A673 (cell line): ENCODE measurements at regions not wholly inside any gene's neighbourhood (a gene's known extent, or its start where the extent isn't known, plus 50 kb on each side); places are given as distances from the start of the nearest gene placed in this dataset.

Experiments
- BruUV-seq: library from RNA; stranded (reverse); fragments of 400-500 nt; replicated peaks from 2 replicates; lab custom pipeline; 2021; lab: Mats Ljungman, UMichigan
- CTCF ChIA-PET: fragments of 300-600 bp; sonication (Branson Sonifier 250); formaldehyde crosslinking; loops from one replicate; lab custom pipeline; 2022; ENCODE audit warnings: antibody characterized with exemption; lab: Charles Lee
- POLR2A ChIA-PET: fragments of 300-600 bp; sonication (Branson Sonifier 250); formaldehyde crosslinking; loops from one replicate; lab custom pipeline; 2022; ENCODE audit warnings: antibody characterized with exemption; ENCODE audit not compliant: low non-redundant PET; lab: Charles Lee
- DNase-seq: peaks from one replicate; pipeline ENCODE4 v3.0.0-alpha.2; 2015; ENCODE audit warnings: low spot score
- H3K27ac ChIP-seq: fragments of 200-600 bp; sonication (generic); 2 replicates; pipeline ENCODE4 v1.5.1; 2016; ENCODE audit warnings: mixed run types, low read depth, mild to moderate bottlenecking, mixed read lengths, antibody characterized with exemption, low read length; ENCODE audit not compliant: poor library complexity, severe bottlenecking
- H3K27me3 ChIP-seq: fragments of 200-600 bp; sonication (generic); replicated peaks from 2 replicates; pipeline ENCODE4 v1.6.1; 2017; ENCODE audit warnings: mixed run types, low read depth, mild to moderate bottlenecking, mixed read lengths, antibody characterized with exemption, low read length; ENCODE audit not compliant: insufficient read depth, poor library complexity
- H3K36me3 ChIP-seq: fragments of 200-600 bp; sonication (generic); 2 replicates; pipeline ENCODE4 v1.6.1; 2016; ENCODE audit warnings: mixed run types, mild to moderate bottlenecking, mixed read lengths, antibody characterized with exemption, low read length; ENCODE audit not compliant: insufficient read depth, poor library complexity, severe bottlenecking
- H3K4me1 ChIP-seq: fragments of 200-600 bp; sonication (generic); 2 replicates; pipeline ENCODE4 v1.6.1; 2017; ENCODE audit warnings: mixed run types, mild to moderate bottlenecking, mixed read lengths, antibody characterized with exemption, low read length; ENCODE audit not compliant: insufficient read depth, poor library complexity, severe bottlenecking
- H3K4me3 ChIP-seq: fragments of 200-600 bp; sonication (generic); 2 replicates; pipeline ENCODE4 v1.5.1; 2016; ENCODE audit warnings: low read depth, mixed run types, mild to moderate bottlenecking, mixed read lengths, low read length; ENCODE audit not compliant: poor library complexity, severe bottlenecking
- H3K9me3 ChIP-seq: fragments of 200-600 bp; sonication (generic); 2 replicates; pipeline ENCODE4 v1.6.1; 2016; ENCODE audit warnings: mixed run types, low read depth, mild to moderate bottlenecking, mixed read lengths, antibody characterized with exemption, low read length; ENCODE audit not compliant: poor library complexity, severe bottlenecking
- CTCF ChIP-seq: fragments of 300-800, 200-600 bp; sonication (generic); conservative IDR thresholded peaks from 2 replicates; pipeline ENCODE4 v1.5.1; 2017; ENCODE audit warnings: low read depth, mild to moderate bottlenecking, antibody characterized with exemption, low read length, moderate library complexity, mixed read lengths
- EZH2 ChIP-seq: fragments of 200-600 bp; sonication (generic); IDR thresholded peaks from 2 replicates; pipeline ENCODE4 v1.6.1; 2017; ENCODE audit warnings: borderline replicate concordance, low read depth, mild to moderate bottlenecking, mixed read lengths, antibody characterized with exemption, low read length; ENCODE audit not compliant: poor library complexity, severe bottlenecking
- intact Hi-C: fragments of 100-400 bp; cut with micrococcal nuclease; formaldehyde crosslinking; loops from one replicate; pipeline ENCODE4 v1.10.0; 2022; ENCODE audit not compliant: unreplicated experiment

GRCh38 chr12:90084018-90084417 is 375.4 kb upstream of the ATP2B1 start:
- no peaks in the 10 kb centered on the region for H3K36me3 ChIP-seq
- CTCF ChIA-PET: no interaction called here
- POLR2A ChIA-PET: no interaction called here
- no peaks in the 10 kb centered on the region for H3K27me3 ChIP-seq
- H3K27ac ChIP-seq: no peak overlapping the region
- intact Hi-C loops: no loop called here
- BruUV-seq: no TSS peak
- no peak overlapping the region for H3K4me3 ChIP-seq
- H3K4me1 ChIP-seq: peaks cover 19% of the 10 kb centered on the region
- TF ChIP-seq CTCF: no peak
- no peak for TF ChIP-seq EZH2
- DNase-seq: no peak
- no peaks in the 10 kb centered on the region for H3K9me3 ChIP-seq

- no peak overlapping the region for H3K27ac ChIP-seq
- H3K9me3 ChIP-seq: no peaks in the 10 kb centered on the region
- no peak overlapping the region for H3K4me3 ChIP-seq
- no peaks in the 10 kb centered on the region for H3K27me3 ChIP-seq
- no peaks in the 10 kb centered on the region for H3K36me3 ChIP-seq
- DNase-seq: no peak
- no TSS peak for BruUV-seq
- TF ChIP-seq CTCF: no peak
- TF ChIP-seq EZH2: no peak
- ChIA-PET POLR2A (no interaction called here), CTCF (no interaction called here)
- intact Hi-C loops: no loop called here
- H3K4me1 ChIP-seq: peaks cover 6% of the 10 kb centered on the region
These were observed 372.0 kb upstream of the ATP2B1 start for GRCh38 chr12:90080616-90081015.

- POLR2A ChIA-PET: no interaction called here
- Histone ChIP-seq H3K4me1 (no peaks in the 10 kb centered on the region), H3K36me3 (no peaks in the 10 kb centered on the region), H3K4me3 (no peak overlapping the region), H3K9me3 (no peaks in the 10 kb centered on the region), H3K27ac (no peak overlapping the region), H3K27me3 (no peaks in the 10 kb centered on the region)
- DNase-seq: no peak
- CTCF ChIA-PET: no interaction called here
- intact Hi-C loops: no loop called here
- TF ChIP-seq EZH2: no peak
- no peak for TF ChIP-seq CTCF
- BruUV-seq: no TSS peak
These were observed 371.0 kb upstream of the ATP2B1 start for GRCh38 chr12:90079529-90080210.
